CD14-positive monocyte (primary cell): ENCODE measurements at regions not wholly inside any gene's neighbourhood (a gene's known extent, or its start where the extent isn't known, plus 50 kb on each side); places are given as distances from the start of the nearest gene placed in this dataset.

Source experiments
- DNase-seq, 3 donors: peaks; one replicate each; pipeline ENCODE4 v3.0.0-alpha.2; 2011 to 2022
- H2AFZ ChIP-seq: 2 replicates; pipeline ENCODE4 v1.6.0; 2012; ENCODE audit warnings: mild to moderate bottlenecking, low read depth, low read length, inconsistent platforms; ENCODE audit not compliant: insufficient read depth, poor library complexity, severe bottlenecking
- H3K27ac ChIP-seq, 2 donors: 1 replicate in 1 of 2; 2 replicates in 1 of 2; pipeline ENCODE4 v1.5.1; 2012 to 2013; ENCODE audit warnings: low read length in 2 of 2, control low read depth in 1 of 2, inconsistent platforms in 1 of 2, low read depth in 1 of 2, mild to moderate bottlenecking in 1 of 2
- H3K27me3 ChIP-seq, 2 donors: one replicate each; pipeline versions ENCODE4 v1.6.0 to v1.6.1; 2011 to 2013; ENCODE audit warnings: low read length in 2 of 2; ENCODE audit not compliant: control insufficient read depth in 2 of 2, insufficient read depth in 2 of 2
- H3K36me3 ChIP-seq, 2 donors: replicated peaks in 1 of 2; 1 replicate in 1 of 2; 2 replicates in 1 of 2; pipeline versions ENCODE4 v1.5.1 to v1.6.1; 2012 to 2013; ENCODE audit warnings: low read length in 2 of 2, control low read depth in 1 of 2, inconsistent platforms in 1 of 2, mild to moderate bottlenecking in 1 of 2; ENCODE audit not compliant: insufficient read depth in 2 of 2, control insufficient read depth in 1 of 2
- H3K4me1 ChIP-seq, 2 donors: 1 replicate in 1 of 2; 2 replicates in 1 of 2; pipeline versions ENCODE4 v1.5.1 to v1.6.1; 2012 to 2013; ENCODE audit warnings: low read length in 2 of 2, control low read depth in 1 of 2, inconsistent platforms in 1 of 2, mild to moderate bottlenecking in 1 of 2, moderate library complexity in 1 of 2; ENCODE audit not compliant: insufficient read depth in 2 of 2, control insufficient read depth in 1 of 2
- H3K4me2 ChIP-seq: replicated peaks from 2 replicates; pipeline ENCODE3; 2012; ENCODE audit warnings: low read length, moderate library complexity, mild to moderate bottlenecking; ENCODE audit not compliant: poor library complexity, severe bottlenecking; ENCODE audit errors: extremely low read depth
- H3K4me3 ChIP-seq, 3 experiments: fragments of 200-600 bp in 1 of 3; sonication (generic) in 1 of 3; replicated peaks in 1 of 3; 1 replicate in 2 of 3; 2 replicates in 1 of 3; pipeline ENCODE4 v1.5.1; 2011 to 2013; ENCODE audit warnings: low read length in 3 of 3, mild to moderate bottlenecking in 3 of 3, control low read depth in 2 of 3, low read depth in 2 of 3, inconsistent platforms in 1 of 3, moderate library complexity in 1 of 3
- H3K79me2 ChIP-seq: 2 replicates; pipeline ENCODE4 v1.6.0; 2012; ENCODE audit warnings: mild to moderate bottlenecking, control low read depth, inconsistent platforms, low read length, moderate library complexity; ENCODE audit not compliant: insufficient read depth
- H3K9ac ChIP-seq: 2 replicates; pipeline ENCODE4 v1.6.0; 2017; ENCODE audit warnings: low read length, mild to moderate bottlenecking; ENCODE audit not compliant: insufficient read depth, poor library complexity, severe bottlenecking
- H3K9me3 ChIP-seq, 2 donors: replicated peaks in 1 of 2; 1 replicate in 1 of 2; 2 replicates in 1 of 2; pipeline versions ENCODE4 v1.5.1 to v1.6.1; 2012 to 2013; ENCODE audit warnings: low read length in 2 of 2, control low read depth in 1 of 2; ENCODE audit not compliant: control insufficient read depth in 1 of 2, insufficient read depth in 1 of 2
- H4K20me1 ChIP-seq: 2 replicates; pipeline ENCODE4 v1.6.0; 2012; ENCODE audit warnings: mild to moderate bottlenecking, low read length, control low read depth, moderate library complexity; ENCODE audit not compliant: insufficient read depth
- H3K27ac Mint-ChIP-seq, 7 donors: one replicate each; pipeline ENCODE4 v1.8.0; 2020; ENCODE audit warnings: mild to moderate bottlenecking in 7 of 7, mixed read lengths in 7 of 7, moderate library complexity in 6 of 7, inconsistent platforms in 2 of 7
- H3K27me3 Mint-ChIP-seq, 3 donors: one replicate each; pipeline ENCODE4 v1.8.0; 2021 to 2022; ENCODE audit warnings: low read depth in 3 of 3, mild to moderate bottlenecking in 3 of 3, mixed read lengths in 3 of 3, moderate library complexity in 3 of 3, inconsistent platforms in 1 of 3
- H3K36me3 Mint-ChIP-seq, 2 donors: one replicate each; pipeline ENCODE4 v1.8.0; 2020; ENCODE audit warnings: mixed read lengths in 2 of 2, inconsistent platforms in 1 of 2, mild to moderate bottlenecking in 1 of 2
- H3K4me1 Mint-ChIP-seq: one replicate; pipeline ENCODE4 v1.8.0; 2020; ENCODE audit warnings: mild to moderate bottlenecking, mixed read lengths
- H3K4me3 Mint-ChIP-seq, 2 donors: one replicate each; pipeline ENCODE4 v1.8.0; 2020; ENCODE audit warnings: mild to moderate bottlenecking in 2 of 2, mixed read lengths in 2 of 2, moderate library complexity in 1 of 2
- H3K9me3 Mint-ChIP-seq, 7 donors: one replicate each; pipeline ENCODE4 v1.8.0; 2020 to 2022; ENCODE audit warnings: mixed read lengths in 7 of 7, mild to moderate bottlenecking in 6 of 7, moderate library complexity in 6 of 7, inconsistent platforms in 2 of 7
- WGBS: methylation state at CpG from one replicate; pipeline ENCODE4 v1.1.5; 2013; ENCODE audit warnings: missing lambda C conversion rate; ENCODE audit not compliant: insufficient coverage; 5-methylcytosine and 5-hydroxymethylcytosine counted together
- intact Hi-C, 2 donors: fragments of 100-400 bp; cut with micrococcal nuclease; formaldehyde crosslinking; loops; one replicate each; pipeline versions ENCODE4 v1.15.0 to v1.15.1; 2023
- TF ChIP-seq, protein P1 (sequence below): fragments of 200-600 bp; IDR thresholded peaks from one replicate; pipeline ENCODE4 v1.8.0; 2022; ENCODE audit warnings: antibody characterized with exemption, mild to moderate bottlenecking

- no peak overlapping the region for H3K4me3 Mint-ChIP-seq
- H3K27me3 Mint-ChIP-seq = peaks cover 0 to 2% (median 0%) of the 10 kb centered on the region in 3 donors
- H2AFZ ChIP-seq = no peak overlapping the region
- H3K27ac Mint-ChIP-seq = peak overlapping the region in 1 of 7 donors; percentile 37
- TF ChIP-seq, protein P1, sequence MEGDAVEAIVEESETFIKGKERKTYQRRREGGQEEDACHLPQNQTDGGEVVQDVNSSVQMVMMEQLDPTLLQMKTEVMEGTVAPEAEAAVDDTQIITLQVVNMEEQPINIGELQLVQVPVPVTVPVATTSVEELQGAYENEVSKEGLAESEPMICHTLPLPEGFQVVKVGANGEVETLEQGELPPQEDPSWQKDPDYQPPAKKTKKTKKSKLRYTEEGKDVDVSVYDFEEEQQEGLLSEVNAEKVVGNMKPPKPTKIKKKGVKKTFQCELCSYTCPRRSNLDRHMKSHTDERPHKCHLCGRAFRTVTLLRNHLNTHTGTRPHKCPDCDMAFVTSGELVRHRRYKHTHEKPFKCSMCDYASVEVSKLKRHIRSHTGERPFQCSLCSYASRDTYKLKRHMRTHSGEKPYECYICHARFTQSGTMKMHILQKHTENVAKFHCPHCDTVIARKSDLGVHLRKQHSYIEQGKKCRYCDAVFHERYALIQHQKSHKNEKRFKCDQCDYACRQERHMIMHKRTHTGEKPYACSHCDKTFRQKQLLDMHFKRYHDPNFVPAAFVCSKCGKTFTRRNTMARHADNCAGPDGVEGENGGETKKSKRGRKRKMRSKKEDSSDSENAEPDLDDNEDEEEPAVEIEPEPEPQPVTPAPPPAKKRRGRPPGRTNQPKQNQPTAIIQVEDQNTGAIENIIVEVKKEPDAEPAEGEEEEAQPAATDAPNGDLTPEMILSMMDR = no peak
- intact Hi-C loops = no loop called here
- H3K27ac ChIP-seq = peak overlapping the region in 1 of 2 donors; percentile 40
- no peak overlapping the region for H3K4me3 ChIP-seq
- H3K36me3 Mint-ChIP-seq = no peaks in the 10 kb centered on the region
- no peaks in the 10 kb centered on the region for H3K9me3 ChIP-seq
- H3K27me3 ChIP-seq = no peaks in the 10 kb centered on the region
- no peaks in the 10 kb centered on the region for H4K20me1 ChIP-seq
- DNase-seq = no peak
- no peak overlapping the region for H3K4me2 ChIP-seq
- WGBS = no CpG with 5 or more reads among the region's 1 CpG
- no peak overlapping the region for H3K9ac ChIP-seq
- no peaks in the 10 kb centered on the region for H3K79me2 ChIP-seq
- peaks cover 0 to 3% (median 0%) of the 10 kb centered on the region in 7 donors for H3K9me3 Mint-ChIP-seq
- H3K4me1 Mint-ChIP-seq = peaks cover 48% of the 10 kb centered on the region
- H3K4me1 ChIP-seq = peaks cover 43 to 45% of the 10 kb centered on the region in 2 donors
- H3K36me3 ChIP-seq = no peaks in the 10 kb centered on the region
Observed at GRCh38 chr6:53202052-53202451, 53.4 kb upstream of the GCM1 start.

- H3K4me3 Mint-ChIP-seq = no peak overlapping the region
- no peak overlapping the region for H3K4me2 ChIP-seq
Observed at GRCh38 chr6:53201270-53201669, 52.6 kb upstream of the GCM1 start.

More at GRCh38 chr6:53201270-53201669, 52.6 kb upstream of the GCM1 start:
- Mint-ChIP-seq H3K9me3 (peaks cover 0 to 3% (median 0%) of the 10 kb centered on the region in 7 donors), H3K27ac (peak overlapping the region in 6 of 7 donors; percentile 22 to 75 (median 44)), H3K36me3 (no peaks in the 10 kb centered on the region), H3K4me1 (peaks cover 48% of the 10 kb centered on the region), H3K27me3 (peaks cover 0 to 1% (median 0%) of the 10 kb centered on the region in 3 donors)
- Histone ChIP-seq H3K27ac (peak overlapping the region in 1 of 2 donors; percentile 40), H3K36me3 (no peaks in the 10 kb centered on the region), H3K4me1 (peaks cover 43 to 45% of the 10 kb centered on the region in 2 donors), H3K9ac (no peak overlapping the region), H3K27me3 (no peaks in the 10 kb centered on the region), H4K20me1 (no peaks in the 10 kb centered on the region), H2AFZ (peak overlapping the region; percentile 58), H3K79me2 (no peaks in the 10 kb centered on the region), H3K4me3 (no peak overlapping the region), H3K9me3 (no peaks in the 10 kb centered on the region)
- TF ChIP-seq, protein P1 = no peak
- no peak for DNase-seq
- intact Hi-C loops = no loop called here
